ENCODE measurements at regions not wholly inside any gene's neighbourhood (a gene's known extent, or its start where the extent isn't known, plus 50 kb on each side); places are given as distances from the start of the nearest gene placed in this dataset.

- peaks cover 8% of the 10 kb centered on the region for H3K4me1 Mint-ChIP-seq (ENCODE audit: low read depth)
Measured at GRCh38 chr9:80622508-80622907, 1050.7 kb downstream of the TLE4 start.

DNA sequence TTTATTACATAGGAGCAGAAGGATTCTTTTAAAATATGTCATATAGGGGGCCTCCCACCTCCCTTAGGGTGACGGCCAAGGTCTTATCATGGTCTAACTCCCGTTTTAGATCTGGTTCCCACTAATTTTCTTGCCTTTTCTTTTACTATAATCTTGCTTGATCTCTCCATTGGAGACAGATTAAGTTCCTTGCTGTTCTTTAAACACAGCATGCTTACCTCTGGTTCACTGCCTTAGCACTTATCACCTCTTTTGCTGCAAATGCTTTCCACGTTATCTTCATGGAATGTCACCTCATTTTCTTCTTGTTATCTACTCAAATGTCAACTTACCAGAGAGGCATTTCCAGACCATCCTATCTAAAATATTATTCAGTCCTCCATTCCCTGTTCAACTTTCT, 1047.6 kb downstream of the TLE4 start:
- no peak for DNase-seq (ENCODE audit: low spot score, unreplicated experiment)
- Mint-ChIP-seq H3K9me3 (ENCODE audit: low read depth) (peaks cover 14% of the 10 kb centered on the region), H3K27me3 (no peaks in the 10 kb centered on the region), H3K4me1 (ENCODE audit: low read depth) (peaks cover 8% of the 10 kb centered on the region), H3K27ac (no peak overlapping the region), H3K36me3 (ENCODE audit: insufficient read depth) (no peaks in the 10 kb centered on the region), H3K4me3 (ENCODE audit: low read depth) (no peak overlapping the region)
- no peak for TF ChIP-seq CTCF (IDR thresholded peaks at IDR 0.05; ENCODE audit: unreplicated experiment)

More at GRCh38 chr9:80622508-80622907, 1050.7 kb downstream of the TLE4 start:
- Mint-ChIP-seq H3K36me3 (ENCODE audit: insufficient read depth) (no peaks in the 10 kb centered on the region), H3K4me3 (ENCODE audit: low read depth) (no peak overlapping the region), H3K27ac (no peak overlapping the region), H3K27me3 (no peaks in the 10 kb centered on the region), H3K9me3 (ENCODE audit: low read depth) (peaks cover 14% of the 10 kb centered on the region)
- no peak for TF ChIP-seq CTCF (IDR thresholded peaks at IDR 0.05; ENCODE audit: unreplicated experiment)
- no peak for DNase-seq (ENCODE audit: low spot score, unreplicated experiment)

DNA sequence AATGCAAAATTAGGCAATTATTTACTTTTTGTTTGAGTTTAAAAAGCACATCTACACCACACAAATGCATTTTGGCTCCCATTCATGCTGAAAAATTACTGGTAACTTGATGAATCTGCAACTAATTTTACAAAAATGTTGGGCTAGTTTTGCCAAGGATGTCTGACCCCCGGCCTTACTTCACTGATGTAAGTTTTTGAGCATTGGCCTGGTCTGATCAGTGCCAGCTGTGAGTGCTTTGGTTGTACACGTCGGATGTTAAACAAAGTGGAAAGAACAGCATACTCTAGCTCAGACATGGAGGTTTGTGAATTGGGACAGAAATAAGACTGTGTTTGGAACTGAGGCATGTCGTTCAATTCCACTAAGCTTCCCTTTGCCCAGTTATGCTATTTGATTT, 1044.2 kb downstream of the TLE4 start:
- Mint-ChIP-seq H3K9me3 (ENCODE audit: low read depth) (peaks cover 17% of the 10 kb centered on the region), H3K4me1 (ENCODE audit: low read depth) (peaks cover 8% of the 10 kb centered on the region), H3K27me3 (no peaks in the 10 kb centered on the region), H3K4me3 (ENCODE audit: low read depth) (no peak overlapping the region), H3K36me3 (ENCODE audit: insufficient read depth) (no peaks in the 10 kb centered on the region), H3K27ac (no peak overlapping the region)
- no peak for TF ChIP-seq CTCF (IDR thresholded peaks at IDR 0.05; ENCODE audit: unreplicated experiment)
- no peak for DNase-seq (ENCODE audit: low spot score, unreplicated experiment)

DNA sequence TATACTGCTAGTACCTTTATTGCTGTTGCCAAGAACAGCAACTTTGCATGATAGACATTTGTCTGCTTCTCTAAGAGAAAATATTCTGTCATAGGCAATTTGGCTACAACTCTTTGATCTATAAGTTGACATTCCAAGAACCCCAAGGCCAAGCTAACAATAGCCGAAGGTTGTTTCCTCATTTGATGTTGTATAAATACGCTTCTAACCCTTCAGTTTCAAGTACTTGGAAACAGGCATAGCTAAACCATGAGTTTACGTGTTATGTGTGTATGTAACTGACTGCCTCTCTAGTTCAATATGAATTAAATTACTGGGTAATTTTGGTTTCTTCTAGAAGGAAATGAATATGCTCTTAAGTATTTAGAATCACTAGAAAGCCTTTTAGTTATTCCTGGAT, 1034.0 kb downstream of the TLE4 start:
- peaks cover 14% of the 10 kb centered on the region for H3K4me1 Mint-ChIP-seq (ENCODE audit: low read depth)

GRCh38 chr9:80605129-80605528, 1033.4 kb downstream of the TLE4 start:
- H3K27me3 Mint-ChIP-seq, result no peaks in the 10 kb centered on the region
- H3K4me3 Mint-ChIP-seq (ENCODE audit: low read depth), result no peak overlapping the region
- no peak for DNase-seq (ENCODE audit: low spot score, unreplicated experiment)
- TF ChIP-seq CTCF (IDR thresholded peaks at IDR 0.05; ENCODE audit: unreplicated experiment), result peak; percentile 64
- H3K4me1 Mint-ChIP-seq (ENCODE audit: low read depth), result peaks cover 14% of the 10 kb centered on the region
- no peaks in the 10 kb centered on the region for H3K36me3 Mint-ChIP-seq (ENCODE audit: insufficient read depth)
- H3K9me3 Mint-ChIP-seq (ENCODE audit: low read depth), result peaks cover 4% of the 10 kb centered on the region
- H3K27ac Mint-ChIP-seq, result no peak overlapping the region

More for the DNA sequence above, 1034.0 kb downstream of the TLE4 start:
- no peaks in the 10 kb centered on the region for H3K36me3 Mint-ChIP-seq (ENCODE audit: insufficient read depth)
- no peak for DNase-seq (ENCODE audit: low spot score, unreplicated experiment)
- no peak for TF ChIP-seq CTCF (IDR thresholded peaks at IDR 0.05; ENCODE audit: unreplicated experiment)
- peak overlapping the region; percentile 8 for H3K27ac Mint-ChIP-seq
- no peak overlapping the region for H3K4me3 Mint-ChIP-seq (ENCODE audit: low read depth)
- no peaks in the 10 kb centered on the region for H3K27me3 Mint-ChIP-seq
- H3K9me3 Mint-ChIP-seq (ENCODE audit: low read depth), result peaks cover 6% of the 10 kb centered on the region

Measured in progenitor cell of endocrine pancreas (in vitro differentiated cells).